ENCODE measurements at regions not wholly inside any gene's neighbourhood (a gene's known extent, or its start where the extent isn't known, plus 50 kb on each side); places are given as distances from the start of the nearest gene placed in this dataset.

DNA sequence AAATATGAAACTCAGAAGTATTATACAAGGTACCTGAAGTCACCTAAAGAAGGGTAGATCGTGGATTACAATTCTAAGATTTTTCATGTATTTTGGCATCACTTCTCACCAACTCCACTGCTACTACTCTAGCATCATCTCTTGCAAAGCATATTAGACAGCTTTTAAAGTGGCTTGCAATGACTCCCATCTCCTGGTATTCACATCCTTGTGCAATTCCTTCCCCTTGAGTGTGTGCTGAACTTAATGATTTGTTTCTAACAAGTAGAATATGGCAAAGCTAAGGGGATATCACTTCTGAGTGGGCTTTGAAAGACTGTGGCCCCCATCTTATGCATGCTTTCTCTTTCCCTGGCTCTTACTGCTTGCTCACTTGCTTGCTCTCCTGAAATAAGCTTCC, 280.2 kb downstream of the SNX13 start:
- no peak for DNase-seq

DNA sequence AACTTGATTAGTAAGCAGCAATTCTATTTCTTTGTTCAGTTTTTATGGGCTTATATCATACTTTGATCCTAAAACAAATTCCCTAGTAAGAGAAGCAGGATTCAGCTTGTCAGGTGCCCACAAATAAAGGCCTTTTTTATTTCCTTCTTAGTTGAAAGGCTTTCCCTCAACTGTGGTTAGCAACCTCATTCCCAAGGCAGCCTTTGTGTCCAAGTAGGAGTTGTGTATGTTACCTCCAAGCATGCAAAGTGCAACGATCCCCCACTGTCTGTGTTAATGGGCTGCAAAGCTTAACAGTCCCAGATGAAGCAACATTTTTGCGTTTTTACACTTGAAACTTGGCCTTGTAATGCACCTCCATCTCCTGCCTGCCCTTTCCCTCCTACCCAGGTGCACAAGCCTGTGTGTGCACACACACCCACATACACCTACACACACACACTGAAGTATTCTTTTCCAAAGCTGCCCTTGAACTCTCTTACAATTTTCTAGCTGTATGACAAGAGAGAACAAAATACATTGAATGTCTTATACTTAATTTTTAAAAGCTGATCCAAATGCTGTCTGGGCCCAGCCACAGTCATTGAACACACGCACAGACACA, 278.2 kb downstream of the SNX13 start:
- no peak for DNase-seq

GRCh38 chr7:17663061-17663675, 277.1 kb downstream of the SNX13 start:
- no peak for DNase-seq

GRCh38 chr7:17665029-17665428, 275.3 kb downstream of the SNX13 start:
- DNase-seq, result no peak

DNA sequence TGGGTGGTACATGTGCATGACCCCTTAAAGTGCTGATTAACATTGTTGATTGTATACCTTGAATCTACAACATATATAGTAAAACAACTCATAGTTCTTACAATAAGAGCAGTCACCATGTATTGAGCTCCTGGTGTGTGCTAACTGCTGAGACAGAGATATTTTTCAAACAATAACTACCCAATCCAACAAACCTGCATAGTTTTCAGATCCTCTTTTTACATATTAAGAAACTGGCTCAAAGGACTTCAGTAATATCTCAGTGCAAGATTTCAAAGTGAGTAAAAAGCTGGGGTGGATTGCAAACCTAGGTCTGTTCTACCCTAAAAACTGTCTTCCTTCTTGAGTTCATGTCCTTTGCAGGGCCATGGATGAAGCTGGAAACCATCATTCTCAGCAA, 272.2 kb downstream of the SNX13 start:
- no peak for DNase-seq

DNA sequence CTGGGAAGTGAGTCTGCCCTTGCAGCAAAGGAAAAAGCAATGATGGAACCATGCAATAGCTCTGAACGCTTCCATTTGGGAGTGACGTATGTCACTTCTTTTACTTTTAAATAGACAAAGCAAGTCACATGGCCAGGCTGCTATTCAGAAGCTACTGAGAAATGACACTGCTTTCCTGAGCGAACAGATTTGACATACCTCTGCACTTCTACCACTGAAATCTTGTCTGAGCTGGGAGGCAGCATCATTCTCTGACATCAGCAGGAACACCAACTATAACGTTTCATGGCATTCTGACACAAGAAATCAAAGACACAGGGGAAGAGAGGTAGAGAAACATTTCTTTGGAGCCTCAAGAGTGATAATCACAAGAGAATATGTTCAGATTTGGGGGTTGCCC, 271.1 kb downstream of the SNX13 start:
- no peak for DNase-seq

- DNase-seq, result no peak
Observed at GRCh38 chr7:17671956-17672355, 268.3 kb downstream of the SNX13 start.

GRCh38 chr7:17672783-17673182, 267.5 kb downstream of the SNX13 start:
- DNase-seq, result no peak

DNA sequence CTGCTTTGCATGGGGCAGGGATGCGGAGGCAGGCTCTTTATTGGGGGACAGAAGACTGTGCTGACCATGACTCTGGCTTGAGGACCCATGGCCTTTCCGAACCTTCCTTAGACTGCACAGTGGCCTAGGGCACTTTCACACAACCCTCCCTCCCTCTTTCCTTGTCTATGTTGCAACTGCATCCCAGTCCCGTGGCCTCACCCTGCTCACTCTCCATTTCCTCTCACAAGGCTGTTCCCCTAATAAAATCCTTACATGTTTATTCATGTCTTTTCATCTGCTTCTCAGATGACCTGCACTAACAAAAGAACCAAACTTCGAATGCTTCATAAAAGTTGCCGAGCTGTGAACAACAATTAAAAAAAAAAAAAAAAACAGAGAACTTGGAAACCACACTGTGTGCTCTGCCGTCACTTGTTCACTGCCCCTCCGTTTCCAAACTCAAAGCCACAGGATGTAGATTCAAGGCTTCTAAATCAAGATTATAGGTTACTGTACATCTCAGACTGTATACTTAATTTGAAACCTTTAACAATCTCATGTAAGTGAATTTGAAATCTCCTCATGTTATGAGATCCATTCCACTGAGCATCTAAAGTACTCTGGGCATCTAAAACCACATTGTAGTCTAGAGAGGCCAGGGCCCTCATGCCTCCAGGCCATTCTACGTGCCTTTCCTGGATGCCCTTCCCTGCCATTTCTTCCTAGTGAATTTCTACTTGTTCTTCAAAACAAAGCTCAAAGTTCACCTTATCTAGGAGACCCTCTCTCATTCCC, 265.9 kb downstream of the SNX13 start:
- no peak for DNase-seq

DNA sequence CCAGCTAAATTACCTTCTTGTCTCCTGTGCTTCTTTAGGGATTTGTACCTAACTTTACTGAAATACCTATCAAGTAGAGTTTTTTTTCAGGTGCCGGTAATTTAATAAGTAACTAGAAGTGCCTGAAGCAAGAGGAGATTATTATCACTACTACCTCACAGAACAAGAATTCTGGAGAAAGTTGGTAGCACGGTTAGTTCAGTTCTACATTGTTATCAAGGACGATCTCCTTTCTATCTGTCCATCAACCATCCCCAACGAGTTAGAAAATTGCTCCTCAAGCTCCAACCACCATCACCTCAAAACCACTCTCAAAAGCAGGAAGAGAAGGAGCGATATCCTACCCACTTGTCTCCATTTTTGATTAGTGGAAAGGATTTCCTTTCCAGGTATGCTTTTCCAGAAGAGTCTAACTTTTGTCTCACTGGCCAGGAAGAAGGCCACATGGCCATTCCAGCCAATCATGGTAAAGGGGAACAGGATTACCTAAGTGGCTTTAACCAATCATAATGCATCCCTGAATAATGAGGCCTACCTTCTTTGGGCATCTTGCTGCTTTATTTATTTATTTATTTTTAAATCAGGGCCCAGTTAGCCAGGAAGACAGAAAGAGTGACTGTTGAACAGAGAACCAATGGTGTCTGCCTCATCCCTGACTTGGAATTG, 265.2 kb downstream of the SNX13 start:
- no peak for DNase-seq

GRCh38 chr7:17677408-17677807, 262.9 kb downstream of the SNX13 start:
- no peak for DNase-seq

DNA sequence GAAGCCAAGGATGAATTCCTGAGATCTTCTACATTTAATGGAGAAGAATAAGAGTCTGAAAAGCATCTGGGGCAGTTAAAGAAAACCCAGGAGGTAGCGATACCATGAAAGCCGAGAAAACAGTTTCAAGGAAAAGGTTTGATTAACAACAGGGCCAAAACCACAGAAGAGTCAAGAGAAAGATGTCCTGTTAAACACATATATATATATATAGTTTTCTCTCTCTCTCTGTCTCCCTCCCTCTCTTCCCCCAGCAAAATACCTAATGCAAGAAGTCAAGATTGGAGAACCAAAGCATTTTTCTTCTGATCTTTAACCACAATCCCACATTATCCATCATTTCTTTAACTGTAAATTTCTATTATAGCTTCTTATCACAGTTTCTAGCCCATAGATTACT, 261.4 kb downstream of the SNX13 start:
- DNase-seq, result no peak

DNA sequence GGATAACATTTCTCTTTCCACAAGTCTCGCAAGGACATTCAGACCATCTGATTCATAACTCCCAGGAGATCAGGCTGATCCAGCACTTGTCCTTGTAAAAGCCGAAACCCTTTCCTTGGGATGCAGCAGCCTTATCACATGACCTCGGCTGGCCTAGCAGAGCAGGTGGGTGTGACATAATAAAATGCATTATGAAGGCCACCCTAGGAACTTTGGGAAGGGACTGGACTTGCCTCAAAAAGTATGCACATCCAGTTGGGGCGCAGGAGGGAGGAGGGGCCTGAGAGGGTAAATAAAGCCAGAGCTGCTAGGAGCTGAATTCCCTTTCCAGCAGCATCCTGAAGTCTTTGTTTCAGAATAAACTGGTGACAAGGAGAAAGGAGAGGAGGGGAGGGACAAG, 260.8 kb downstream of the SNX13 start:
- no peak for DNase-seq

DNA sequence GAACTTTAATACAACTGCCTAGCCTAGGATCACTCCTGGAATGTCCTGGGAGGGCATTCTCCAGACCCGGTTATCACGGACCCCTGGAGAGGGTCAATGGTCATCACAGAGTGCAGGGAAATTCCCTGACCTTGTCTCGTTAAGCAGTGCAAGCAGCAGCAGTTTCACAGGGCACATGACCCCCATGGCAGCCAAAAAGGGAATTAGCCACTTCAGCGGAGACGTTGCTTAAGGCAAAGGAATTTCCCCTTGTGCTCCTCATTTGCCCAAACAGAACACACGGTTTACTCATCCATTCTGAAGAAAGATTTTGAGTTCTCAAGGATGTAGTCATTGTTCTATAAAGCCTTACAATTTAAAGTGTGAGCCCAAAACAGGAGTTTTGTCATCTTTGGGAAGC, 260.3 kb downstream of the SNX13 start:
- DNase-seq, result no peak

GRCh38 chr7:17680943-17681351, 259.3 kb downstream of the SNX13 start:
- no peak for DNase-seq

- DNase-seq, result no peak
Observed at GRCh38 chr7:17681965-17682364, 258.3 kb downstream of the SNX13 start.

DNA sequence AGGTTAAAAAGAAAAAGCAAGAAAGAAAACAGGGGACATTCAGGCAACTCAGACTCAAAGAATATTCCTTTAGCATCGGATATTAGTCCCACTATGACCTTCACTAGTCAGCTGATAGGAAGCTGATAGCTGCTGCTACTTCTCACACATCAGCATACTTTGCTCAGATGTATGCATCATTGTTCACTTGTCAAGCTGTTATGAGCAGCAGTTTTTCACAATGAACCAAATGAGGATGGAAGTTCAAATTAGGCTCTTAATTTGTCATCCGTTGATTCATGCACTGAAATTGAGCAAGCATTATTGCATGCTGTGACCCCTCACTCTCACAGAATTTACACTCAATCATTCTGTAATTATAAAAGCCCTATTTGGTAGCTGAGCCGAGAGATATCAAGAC, 257.7 kb downstream of the SNX13 start:
- no peak for DNase-seq

GRCh38 chr7:17685141-17685540, 255.2 kb downstream of the SNX13 start:
- DNase-seq, result no peak

DNA sequence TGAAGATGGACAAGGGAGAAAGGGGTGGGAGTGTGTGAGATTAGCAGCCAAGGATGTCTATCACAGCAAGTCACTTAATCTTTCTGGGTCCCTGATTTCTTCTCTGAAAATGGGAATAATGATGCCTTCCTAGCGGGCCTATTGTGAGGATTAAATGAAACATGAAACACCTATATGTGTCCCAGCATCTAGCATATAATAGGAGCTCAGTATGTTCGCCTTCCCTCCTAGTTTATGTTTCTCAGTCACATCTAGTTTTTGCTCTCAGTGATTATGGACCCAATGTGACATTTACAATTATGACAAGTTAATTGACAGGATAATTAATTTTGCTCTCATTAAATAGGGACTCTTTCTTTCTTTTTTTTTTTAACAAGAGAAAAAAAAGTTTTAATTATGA, 252.9 kb downstream of the SNX13 start:
- no peak for DNase-seq

- DNase-seq, result no peak
Observed at GRCh38 chr7:17689361-17689902, 250.9 kb downstream of the SNX13 start.

DNA sequence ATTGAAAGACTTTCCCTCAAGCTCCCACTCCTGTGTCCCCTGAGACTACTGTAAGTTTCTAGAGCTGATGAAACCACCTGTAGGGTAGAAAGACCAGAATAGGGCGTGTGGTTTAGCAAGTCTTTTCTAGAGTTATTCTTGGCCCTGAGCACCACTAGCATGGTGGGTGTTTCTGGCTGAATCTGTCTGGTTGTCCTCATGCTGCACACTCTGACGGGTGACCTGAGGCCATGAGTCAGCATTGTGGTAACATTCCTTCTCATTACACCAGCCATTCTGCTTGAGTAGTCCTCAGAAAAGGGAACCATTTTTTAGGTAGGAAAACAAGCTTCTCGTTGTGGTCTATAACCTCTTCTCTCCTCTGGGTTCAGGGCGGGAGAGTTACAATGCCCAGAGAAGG, 250.3 kb downstream of the SNX13 start:
- no peak for DNase-seq

DNA sequence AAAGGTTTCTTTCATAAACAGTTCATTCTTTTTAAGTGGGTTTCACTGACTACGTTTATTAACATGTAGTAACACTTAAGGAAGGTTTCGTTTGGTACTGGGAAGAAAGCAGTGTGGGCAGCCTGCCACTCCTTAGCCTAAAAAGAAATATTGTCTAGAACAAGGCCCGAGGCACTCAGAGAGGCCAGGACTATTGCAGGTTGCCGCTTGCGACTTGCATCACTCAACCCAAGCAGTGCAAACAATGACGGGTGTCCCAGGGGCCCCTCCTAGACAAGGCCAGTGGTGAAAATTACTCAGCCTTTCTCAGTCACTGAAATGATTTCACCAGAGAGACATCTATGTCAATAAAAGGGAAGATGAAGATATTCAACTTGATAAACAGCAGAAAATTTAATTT, 243.9 kb downstream of the SNX13 start:
- no peak for DNase-seq

GRCh38 chr7:17697128-17697881, 243.0 kb downstream of the SNX13 start:
- no peak for DNase-seq
